GM18870 (cell line): ENCODE measurements at regions not wholly inside any gene's neighbourhood (a gene's known extent, or its start where the extent isn't known, plus 50 kb on each side); places are given as distances from the start of the nearest gene placed in this dataset.
A peak's percentile ranks its signal among the peaks of the same experiment; 100 is the strongest.
"Not testable (repeated sequence)": the region's sequence is repeated elsewhere in the genome, so short reads cannot be mapped to it uniquely, and the experiment has no call there.

Experiments used
- ATAC-seq: cut with Tn5 transposase; IDR thresholded peaks from one replicate; pipeline ENCODE4 v1.9.1; 2021; ENCODE audit warnings: moderate library complexity; ENCODE audit not compliant: unreplicated experiment

- no peak for ATAC-seq
Observed at GRCh38 chr1:173341971-173342370, 134.8 kb upstream of the TNFSF4 start.

GRCh38 chr1:173342736-173343135 lies 134.4 kb upstream of the PRDX6 start:
- ATAC-seq: no peak

- no peak for ATAC-seq
Observed at GRCh38 chr1:173344034-173344743, 132.9 kb upstream of the PRDX6 start.

- no peak for ATAC-seq
Observed at GRCh38 chr1:173347282-173347818, 129.8 kb upstream of the PRDX6 start.

DNA sequence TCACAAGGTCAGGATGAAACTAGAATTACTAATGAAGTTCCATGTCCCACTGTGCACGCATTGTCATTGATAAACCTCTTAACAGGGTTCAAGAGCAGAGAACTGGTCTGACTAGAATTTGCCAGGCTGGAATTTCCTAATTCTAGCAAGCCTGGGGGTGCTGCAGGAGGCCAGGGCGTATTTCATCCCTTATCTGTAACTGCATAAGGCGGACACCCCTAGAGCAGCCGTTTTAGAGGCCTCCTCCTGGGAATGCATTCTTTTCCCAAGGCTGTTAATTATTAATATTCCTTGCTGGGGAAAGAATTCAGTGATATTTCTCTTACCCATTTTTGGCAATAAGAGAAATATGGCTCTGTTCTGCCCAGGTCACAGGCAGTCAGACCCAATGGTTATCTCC lies 124.5 kb upstream of the PRDX6 start:
- not testable (repeated sequence) for ATAC-seq

DNA sequence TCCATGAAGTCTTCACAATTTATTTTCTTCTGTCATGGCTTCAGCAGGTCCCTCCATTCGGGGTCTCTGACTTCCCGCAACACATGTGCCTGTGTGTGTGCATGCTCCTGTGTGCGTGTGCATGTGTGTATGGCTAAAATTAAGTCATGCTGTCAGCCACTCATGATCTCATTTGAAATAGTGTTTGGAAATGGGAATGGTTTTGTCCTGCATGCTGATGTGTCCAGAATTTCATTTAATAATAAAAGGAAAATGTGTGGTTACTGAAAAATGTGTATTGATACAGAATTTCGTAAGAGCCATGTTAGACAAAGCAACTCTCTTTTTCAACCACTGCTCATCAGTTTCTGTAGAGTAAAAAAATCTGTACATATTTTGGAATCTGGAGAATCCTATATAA lies 123.8 kb upstream of the PRDX6 start:
- no peak for ATAC-seq

GRCh38 chr1:173354937-173355280 lies 122.2 kb upstream of the PRDX6 start:
- no peak for ATAC-seq

GRCh38 chr1:173355281-173356031 lies 121.7 kb upstream of the PRDX6 start:
- peak; percentile 64 for ATAC-seq

DNA sequence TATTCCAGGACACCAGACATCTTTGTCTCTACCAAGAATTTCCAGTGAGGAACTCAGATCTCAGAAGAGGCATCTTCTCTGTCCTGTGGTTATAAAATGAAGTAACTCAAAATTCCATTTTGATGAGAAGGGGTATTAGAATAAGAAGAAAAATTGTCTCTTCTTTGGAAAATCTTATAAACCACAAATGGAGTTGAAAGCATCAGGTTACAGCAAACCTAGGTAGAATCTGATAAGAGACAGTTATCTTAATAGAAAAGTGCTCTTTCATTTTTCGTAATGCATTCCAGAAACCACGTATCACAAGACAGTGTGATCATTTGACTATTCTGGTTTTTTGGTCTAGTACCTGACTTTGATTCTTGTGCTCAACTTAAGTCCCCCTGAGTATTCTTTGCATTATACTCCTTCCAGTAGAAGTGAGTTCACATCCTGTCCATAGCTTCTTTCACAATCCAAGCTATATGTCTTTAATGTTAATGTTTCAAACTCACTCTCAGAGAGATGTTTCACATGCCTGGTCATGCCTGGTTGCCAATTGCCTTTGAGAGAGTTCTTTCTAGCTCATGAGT lies 120.9 kb upstream of the PRDX6 start:
- ATAC-seq: no peak

GRCh38 chr1:173360487-173361063 lies 116.6 kb upstream of the PRDX6 start:
- no peak for ATAC-seq

DNA sequence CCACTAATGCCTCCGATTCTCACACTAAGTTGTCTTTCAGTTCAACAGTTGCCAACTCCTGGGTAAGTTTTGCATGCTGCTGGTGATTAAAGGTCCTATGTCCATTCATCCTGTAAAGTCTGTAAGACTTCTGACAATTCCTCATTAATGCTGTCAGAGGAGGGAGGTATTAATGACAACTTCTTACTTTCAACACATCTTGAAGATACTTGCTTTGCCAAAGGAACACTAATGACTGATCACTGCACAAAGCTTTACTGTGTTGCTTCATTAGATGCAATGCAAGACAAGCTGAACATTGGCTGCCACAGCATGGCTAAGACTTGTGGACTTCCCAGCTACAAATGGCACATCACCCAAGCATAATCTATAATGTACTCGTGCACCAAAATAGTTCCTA lies 114.6 kb upstream of the PRDX6 start:
- no peak for ATAC-seq

DNA sequence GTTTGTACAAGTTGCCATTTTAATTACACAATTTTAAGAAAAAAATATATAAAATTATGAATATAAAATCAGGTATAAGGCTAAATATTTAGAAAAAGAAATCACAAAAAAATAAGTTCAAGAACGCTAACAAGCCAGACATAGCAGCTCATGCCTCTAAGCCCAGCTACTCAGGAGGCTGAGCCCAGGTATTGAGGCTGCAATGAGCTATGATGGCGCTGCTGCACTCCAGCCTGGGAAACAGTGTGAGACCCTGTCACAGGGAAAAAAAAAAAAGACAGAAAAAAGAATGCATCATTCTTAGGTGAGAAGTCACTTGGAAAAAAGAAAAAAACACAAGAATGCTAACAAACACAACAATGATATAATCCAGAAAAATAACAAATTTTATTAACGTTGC lies 112.3 kb upstream of the PRDX6 start:
- no peak for ATAC-seq

- ATAC-seq: no peak
Observed at GRCh38 chr1:173365341-173365740, 111.8 kb upstream of the PRDX6 start.

DNA sequence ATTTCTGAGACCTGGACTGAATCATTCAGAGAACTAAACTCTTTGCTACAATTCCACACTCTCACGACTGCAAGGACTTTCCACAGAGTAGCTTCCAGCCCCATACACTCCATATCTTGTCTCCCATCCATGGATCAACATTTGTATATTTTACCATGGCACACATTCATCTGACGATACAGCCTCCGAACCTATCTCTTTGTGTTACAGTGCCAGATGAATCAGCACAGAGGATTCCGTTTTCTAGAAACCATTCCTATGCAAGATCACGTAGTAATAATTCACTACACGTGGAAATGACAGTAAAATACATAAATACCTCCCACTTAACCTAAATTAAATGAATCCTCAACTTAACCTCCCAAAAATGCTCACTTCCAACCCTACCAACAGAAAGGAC lies 110.0 kb upstream of the PRDX6 start:
- no peak for ATAC-seq

DNA sequence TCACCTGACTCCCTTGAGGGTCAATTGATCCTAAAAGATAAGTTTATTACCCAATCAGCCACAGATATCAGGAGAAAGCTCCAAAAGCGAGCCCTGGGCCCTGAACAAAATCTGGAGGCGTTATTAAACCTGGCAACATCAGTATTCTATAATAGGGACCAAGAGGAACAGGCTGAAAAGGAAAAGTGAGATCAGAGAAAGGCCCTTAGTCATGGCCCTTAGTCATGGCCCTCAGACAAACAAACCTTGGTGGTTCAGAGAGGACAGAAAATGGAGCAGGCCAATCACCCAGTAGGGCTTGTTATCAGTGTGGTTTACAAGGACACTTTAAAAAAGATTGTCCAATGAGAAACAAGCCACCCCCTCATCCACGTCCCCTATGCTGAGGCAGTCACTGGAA lies 106.5 kb upstream of the PRDX6 start:
- not testable (repeated sequence) for ATAC-seq

DNA sequence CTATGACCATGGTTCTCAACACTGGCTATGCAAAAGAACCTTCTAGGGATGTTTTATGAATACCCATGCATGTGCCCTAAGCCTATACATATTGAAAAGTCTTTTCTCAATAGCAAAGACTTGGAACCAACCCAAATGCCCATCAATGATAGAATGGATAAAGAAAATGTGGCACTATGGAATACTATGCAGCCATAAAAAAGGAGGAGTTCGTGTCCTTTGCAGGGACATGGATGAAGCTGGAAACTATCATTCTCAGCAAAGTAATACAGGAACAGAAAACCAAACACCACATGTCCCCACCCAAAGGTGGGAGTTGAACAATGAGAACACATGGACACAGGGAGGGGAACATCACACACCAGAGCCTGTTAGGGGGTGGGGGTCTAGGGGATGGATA lies 101.1 kb upstream of the PRDX6 start:
- ATAC-seq: not testable (repeated sequence)

DNA sequence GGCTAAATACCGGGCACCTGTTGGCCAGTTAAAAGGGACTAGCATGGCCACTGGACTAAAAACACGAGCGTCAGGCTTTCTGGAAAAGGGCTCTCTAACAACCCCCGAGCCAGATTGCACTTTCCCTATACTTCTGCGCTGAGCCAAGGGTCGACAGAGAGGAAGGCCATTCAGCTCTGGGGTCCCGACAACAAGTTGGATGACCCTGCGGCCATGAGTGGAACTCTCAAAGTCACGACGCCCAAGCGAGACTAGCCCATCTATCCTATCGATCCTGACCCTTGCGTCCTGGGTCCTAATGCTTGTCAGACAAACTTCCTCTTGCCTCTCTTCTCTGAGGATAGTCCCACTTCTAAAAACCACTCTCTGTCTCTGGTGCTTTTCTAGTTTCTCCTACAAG lies 99.9 kb upstream of the PRDX6 start:
- ATAC-seq: no peak

DNA sequence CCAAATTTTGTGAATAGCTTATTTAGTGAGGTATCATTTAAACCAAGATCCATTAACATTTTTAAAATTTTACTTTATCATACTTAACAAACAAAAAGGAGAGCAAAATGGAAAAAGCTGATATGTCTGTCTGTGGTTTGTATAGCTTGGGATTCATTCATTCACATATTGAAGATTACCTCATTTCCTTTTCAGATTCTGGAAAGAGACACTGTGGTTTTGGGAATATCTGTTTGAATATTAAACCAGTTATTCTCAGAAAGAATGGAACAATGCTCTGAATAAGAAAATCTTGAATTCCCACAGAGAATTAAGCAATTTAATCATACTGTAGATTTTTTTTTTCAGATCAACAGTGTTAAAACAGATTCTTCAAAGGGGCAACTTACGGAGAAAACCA lies 93.8 kb upstream of the PRDX6 start:
- no peak for ATAC-seq

GRCh38 chr1:173388352-173388751 lies 88.8 kb upstream of the PRDX6 start:
- no peak for ATAC-seq

DNA sequence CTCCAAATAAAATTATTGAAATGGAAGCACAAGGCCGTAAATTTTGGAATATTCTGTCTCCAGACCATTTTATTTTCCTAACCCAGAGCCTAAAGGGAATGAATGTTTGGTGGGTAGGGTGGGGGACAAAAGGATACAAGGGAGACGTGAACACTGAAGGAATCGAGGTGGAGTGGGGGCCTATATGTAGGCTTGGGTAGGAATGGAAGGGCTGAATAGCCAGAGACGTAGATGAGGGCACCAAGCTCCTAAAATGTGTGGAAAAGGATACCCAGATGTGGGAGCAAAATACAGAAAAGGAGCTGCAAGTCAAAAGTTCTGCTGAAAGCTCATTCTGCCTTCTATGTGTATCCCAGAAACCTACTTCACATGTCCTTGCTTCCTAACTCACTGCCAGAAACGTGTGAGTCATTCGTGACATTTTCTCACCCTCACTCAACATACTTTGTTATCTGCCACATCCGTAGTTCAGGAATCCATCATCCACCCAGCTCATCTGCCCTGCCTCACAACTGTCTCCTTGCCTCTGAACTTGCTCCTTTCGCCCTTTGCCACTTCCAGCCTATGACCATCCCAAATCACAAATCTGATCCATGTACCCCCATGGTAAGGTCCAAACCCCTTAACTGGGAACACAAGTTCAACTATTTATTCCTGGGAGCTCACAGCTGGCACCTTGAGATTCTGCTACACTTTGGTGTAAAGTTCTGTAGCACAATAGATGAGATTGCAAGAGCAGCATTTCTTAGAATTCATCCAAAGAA lies 84.1 kb upstream of the PRDX6 start:
- no peak for ATAC-seq

DNA sequence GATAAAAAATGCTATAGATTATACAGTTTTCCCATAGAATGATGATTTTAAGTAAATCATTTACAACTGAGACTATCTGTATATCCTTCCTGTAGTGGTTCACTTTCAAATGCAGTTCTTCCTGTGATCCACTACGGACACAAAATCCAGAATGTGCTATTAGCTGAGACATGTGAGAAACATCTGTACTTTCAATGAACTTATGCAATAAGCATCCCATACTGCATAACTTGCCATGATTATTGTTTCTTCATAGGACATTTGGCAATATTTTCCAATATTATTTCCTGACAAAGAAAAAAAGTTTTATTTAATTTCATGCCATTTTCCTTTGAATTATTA lies 83.5 kb upstream of the PRDX6 start:
- ATAC-seq: no peak
